ENCODE measurements at regions not wholly inside any gene's neighbourhood (a gene's known extent, or its start where the extent isn't known, plus 50 kb on each side); places are given as distances from the start of the nearest gene placed in this dataset.

GRCh38 chr2:129863350-129863749 lies 116.1 kb upstream of the RAB6C start:
- TF ChIP-seq POLR2AphosphoS5 (IDR thresholded peaks at IDR 0.05) (no peak), CTCF (IDR thresholded peaks at IDR 0.05) (no peak), POLR2A (IDR thresholded peaks at IDR 0.05) (no peak), EP300 (IDR thresholded peaks at IDR 0.05) (no peak)

All from gastroesophageal sphincter (tissue), 3 donors.